ENCODE measurements at regions not wholly inside any gene's neighbourhood (a gene's known extent, or its start where the extent isn't known, plus 50 kb on each side); places are given as distances from the start of the nearest gene placed in this dataset.

- TF ChIP-seq EZH2 (IDR thresholded peaks at IDR 0.05; ENCODE audit: low read length, unreplicated experiment) (no peak), EZH2phosphoT487 (IDR thresholded peaks at IDR 0.05; ENCODE audit: borderline replicate concordance, low read length) (no peak), CTCF (conservative IDR thresholded peaks at IDR 0.05; ENCODE audit: low read depth, low read length) (no peak)
- no peak for DNase-seq
- Histone ChIP-seq H3K36me3 (ENCODE audit: low read depth, low read length) (no peaks in the 10 kb centered on the region), H4K20me1 (ENCODE audit: low read length) (no peaks in the 10 kb centered on the region), H3K4me3 (ENCODE audit: low read length) (no peak overlapping the region), H3K4me1 (ENCODE audit: insufficient read depth, low read length) (peaks cover 13% of the 10 kb centered on the region), H3K79me2 (ENCODE audit: low read length) (no peaks in the 10 kb centered on the region), H3F3A (ENCODE audit: low read length, unreplicated experiment) (no peaks in the 10 kb centered on the region), H2AFZ (ENCODE audit: low read length) (no peak overlapping the region), H3K4me2 (ENCODE audit: low read length) (no peak overlapping the region), H3K9ac (ENCODE audit: low read length) (no peak overlapping the region), H3K9me3 (ENCODE audit: low read length) (no peaks in the 10 kb centered on the region), H3K27me3 (ENCODE audit: low read length) (no peaks in the 10 kb centered on the region), H3K9me2 (replicated peaks; ENCODE audit: low read length) (no peaks in the 10 kb centered on the region), H3K27ac (ENCODE audit: low read length) (no peak overlapping the region)
- intact Hi-C loops (cut with micrococcal nuclease): no loop called here
- BruUV-seq (replicated peaks): no TSS peak
- no peak for ATAC-seq
- ChIA-PET POLR2A (ENCODE audit: unreplicated experiment) (no interaction called here), CTCF (no interaction called here)
Measured at GRCh38 chr14:35985474-35986218, 159.5 kb downstream of the BRMS1L start.

- no TSS peak for BruUV-seq (replicated peaks)
- no peaks in the 10 kb centered on the region for H3K79me2 ChIP-seq (ENCODE audit: low read length)
- H3K9me3 ChIP-seq (ENCODE audit: low read length): no peaks in the 10 kb centered on the region
- intact Hi-C loops (cut with micrococcal nuclease): no loop called here
- H3K36me3 ChIP-seq (ENCODE audit: low read depth, low read length): no peaks in the 10 kb centered on the region
- H3K9ac ChIP-seq (ENCODE audit: low read length): no peak overlapping the region
- H3F3A ChIP-seq (ENCODE audit: low read length, unreplicated experiment): no peaks in the 10 kb centered on the region
- ATAC-seq (no peak), DNase-seq (no peak)
- H3K4me2 ChIP-seq (ENCODE audit: low read length): no peak overlapping the region
- H3K27ac ChIP-seq (ENCODE audit: low read length): no peak overlapping the region
- no peaks in the 10 kb centered on the region for H4K20me1 ChIP-seq (ENCODE audit: low read length)
- ChIA-PET POLR2A (ENCODE audit: unreplicated experiment) (no interaction called here), CTCF (no interaction called here)
- no peak overlapping the region for H3K4me3 ChIP-seq (ENCODE audit: low read length)
- H2AFZ ChIP-seq (ENCODE audit: low read length): no peak overlapping the region
- no peaks in the 10 kb centered on the region for H3K4me1 ChIP-seq (ENCODE audit: insufficient read depth, low read length)
- no peaks in the 10 kb centered on the region for H3K9me2 ChIP-seq (replicated peaks; ENCODE audit: low read length)
- no peaks in the 10 kb centered on the region for H3K27me3 ChIP-seq (ENCODE audit: low read length)
- TF ChIP-seq EZH2 (IDR thresholded peaks at IDR 0.05; ENCODE audit: low read length, unreplicated experiment) (no peak), CTCF (conservative IDR thresholded peaks at IDR 0.05; ENCODE audit: low read depth, low read length) (no peak), EZH2phosphoT487 (IDR thresholded peaks at IDR 0.05; ENCODE audit: borderline replicate concordance, low read length) (no peak)
Measured at GRCh38 chr14:35979531-35979930, 153.4 kb downstream of the BRMS1L start.

- Histone ChIP-seq H3K9ac (ENCODE audit: low read length) (no peak overlapping the region), H3K79me2 (ENCODE audit: low read length) (no peaks in the 10 kb centered on the region), H3K27ac (ENCODE audit: low read length) (no peak overlapping the region), H3F3A (ENCODE audit: low read length, unreplicated experiment) (no peaks in the 10 kb centered on the region), H3K27me3 (ENCODE audit: low read length) (no peaks in the 10 kb centered on the region), H3K9me2 (replicated peaks; ENCODE audit: low read length) (no peaks in the 10 kb centered on the region), H3K4me2 (ENCODE audit: low read length) (no peak overlapping the region), H3K4me3 (ENCODE audit: low read length) (no peak overlapping the region), H3K9me3 (ENCODE audit: low read length) (no peaks in the 10 kb centered on the region), H2AFZ (ENCODE audit: low read length) (no peak overlapping the region), H3K4me1 (ENCODE audit: insufficient read depth, low read length) (no peaks in the 10 kb centered on the region), H3K36me3 (ENCODE audit: low read depth, low read length) (no peaks in the 10 kb centered on the region), H4K20me1 (ENCODE audit: low read length) (no peaks in the 10 kb centered on the region)
- no peak for ATAC-seq
- POLR2A ChIA-PET (ENCODE audit: unreplicated experiment): no interaction called here
- no peak for TF ChIP-seq EZH2 (IDR thresholded peaks at IDR 0.05; ENCODE audit: low read length, unreplicated experiment)
- no peak for DNase-seq
- intact Hi-C loops (cut with micrococcal nuclease): no loop called here
- no TSS peak for BruUV-seq (replicated peaks)
- CTCF ChIA-PET: no interaction called here
Measured at GRCh38 chr14:35978561-35978960, 152.4 kb downstream of the BRMS1L start.
